ENCODE measurements at regions not wholly inside any gene's neighbourhood (a gene's known extent, or its start where the extent isn't known, plus 50 kb on each side); places are given as distances from the start of the nearest gene placed in this dataset.

DNA sequence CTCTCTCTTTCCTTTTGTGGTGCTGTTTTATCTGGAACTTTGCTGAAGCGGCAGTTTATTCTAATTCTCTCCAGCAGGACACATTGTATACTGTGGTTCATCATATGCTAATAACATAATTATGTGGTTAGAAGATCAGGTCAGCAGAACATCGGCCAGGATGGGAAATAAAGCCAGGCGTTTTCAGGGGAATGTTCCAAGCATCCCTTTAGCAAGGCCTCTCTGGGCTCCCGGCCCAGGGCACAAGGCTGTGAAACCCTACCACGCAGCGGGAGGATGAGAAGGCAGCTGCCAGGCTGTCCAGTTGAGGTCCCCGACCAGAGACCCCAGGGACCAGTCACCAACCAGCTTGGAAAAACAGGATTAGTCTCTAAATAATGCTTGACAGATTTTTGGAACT, 112.2 kb upstream of the GALNT17 start:
- TF ChIP-seq POLR2AphosphoS5 (IDR thresholded peaks at IDR 0.05): no peak
- TF ChIP-seq POLR2A (IDR thresholded peaks at IDR 0.05): no peak
- TF ChIP-seq, protein P1, sequence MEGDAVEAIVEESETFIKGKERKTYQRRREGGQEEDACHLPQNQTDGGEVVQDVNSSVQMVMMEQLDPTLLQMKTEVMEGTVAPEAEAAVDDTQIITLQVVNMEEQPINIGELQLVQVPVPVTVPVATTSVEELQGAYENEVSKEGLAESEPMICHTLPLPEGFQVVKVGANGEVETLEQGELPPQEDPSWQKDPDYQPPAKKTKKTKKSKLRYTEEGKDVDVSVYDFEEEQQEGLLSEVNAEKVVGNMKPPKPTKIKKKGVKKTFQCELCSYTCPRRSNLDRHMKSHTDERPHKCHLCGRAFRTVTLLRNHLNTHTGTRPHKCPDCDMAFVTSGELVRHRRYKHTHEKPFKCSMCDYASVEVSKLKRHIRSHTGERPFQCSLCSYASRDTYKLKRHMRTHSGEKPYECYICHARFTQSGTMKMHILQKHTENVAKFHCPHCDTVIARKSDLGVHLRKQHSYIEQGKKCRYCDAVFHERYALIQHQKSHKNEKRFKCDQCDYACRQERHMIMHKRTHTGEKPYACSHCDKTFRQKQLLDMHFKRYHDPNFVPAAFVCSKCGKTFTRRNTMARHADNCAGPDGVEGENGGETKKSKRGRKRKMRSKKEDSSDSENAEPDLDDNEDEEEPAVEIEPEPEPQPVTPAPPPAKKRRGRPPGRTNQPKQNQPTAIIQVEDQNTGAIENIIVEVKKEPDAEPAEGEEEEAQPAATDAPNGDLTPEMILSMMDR (IDR thresholded peaks at IDR 0.05): no peak
- no peak for TF ChIP-seq EP300 (IDR thresholded peaks at IDR 0.05)

Data from upper lobe of left lung (tissue), 4 donors.